Vagina (tissue), 2 donors: ENCODE measurements at regions not wholly inside any gene's neighbourhood (a gene's known extent, or its start where the extent isn't known, plus 50 kb on each side); places are given as distances from the start of the nearest gene placed in this dataset.

Experiments used
- CTCF ChIP-seq, 3 experiments: fragments of 450-650 bp in 2 of 3; fragments of 200-600 bp in 1 of 3; sonication (generic) in 1 of 3; IDR thresholded peaks; one replicate each; pipeline ENCODE4 v1.5.1; 2017 to 2019; ENCODE audit warnings: antibody characterized with exemption in 3 of 3, mild to moderate bottlenecking in 2 of 3, moderate library complexity in 2 of 3
- POLR2A ChIP-seq, 2 donors: fragments of 450-650 bp; IDR thresholded peaks; one replicate each; pipeline ENCODE4 v1.6.1; 2017; ENCODE audit warnings: antibody characterized with exemption in 2 of 2, mild to moderate bottlenecking in 2 of 2, moderate library complexity in 2 of 2
- POLR2AphosphoS5 ChIP-seq, 2 donors: sonication (generic); formaldehyde crosslinking; IDR thresholded peaks; one replicate each; pipeline ENCODE4 v1.9.0; 2017; ENCODE audit warnings: antibody characterized with exemption in 2 of 2, mild to moderate bottlenecking in 2 of 2, low read depth in 1 of 2; ENCODE audit not compliant: insufficient read depth in 1 of 2

GRCh38 chr1:119314001-119314796 lies 54.4 kb upstream of the HAO2 start:
- TF ChIP-seq CTCF (IDR thresholded peaks at IDR 0.05) (no peak), POLR2AphosphoS5 (IDR thresholded peaks at IDR 0.05; ENCODE audit: insufficient read depth in 1 of 2, low read depth in 1 of 2) (no peak), POLR2A (IDR thresholded peaks at IDR 0.05) (no peak)
